GM12878 (cell line): ENCODE measurements at regions not wholly inside any gene's neighbourhood (a gene's known extent, or its start where the extent isn't known, plus 50 kb on each side); places are given as distances from the start of the nearest gene placed in this dataset.

ENCODE experiments used
- ATAC-seq: fragments of 200-7000 bp; cut with Tn5 transposase; 3 replicates; pipeline ENCODE4 v1.9.1; 2020; ENCODE audit warnings: mild to moderate bottlenecking, moderate library complexity
- BruUV-seq: library from RNA; stranded (reverse); fragments of 400-500 nt; replicated peaks from 2 replicates; lab custom pipeline; 2021; lab: Mats Ljungman, UMichigan
- CTCF ChIA-PET: fragments of 300-600 bp; sonication (Branson Sonifier 250); formaldehyde crosslinking; extraction: SDS; loops from one replicate; lab custom pipeline; 2021; ENCODE audit warnings: inconsistent platforms; lab: Yijun Ruan, JAX
- POLR2A ChIA-PET: fragments of 350-600 bp; formaldehyde crosslinking; extraction: SDS; loops from one replicate; lab custom pipeline; 2021; ENCODE audit warnings: inconsistent platforms; lab: Charles Lee
- RAD21 ChIA-PET: fragments of 300-600 bp; sonication (Branson Sonifier 250); formaldehyde crosslinking; loops from one replicate; lab custom pipeline; 2023; ENCODE audit warnings: antibody characterized with exemption; ENCODE audit not compliant: unreplicated experiment; lab: Charles Lee
- SMC1A ChIA-PET: fragments of 300-600 bp; sonication (Branson Sonifier 250); formaldehyde crosslinking; loops from one replicate; lab custom pipeline; 2023; ENCODE audit not compliant: unreplicated experiment, uncharacterized antibody; lab: Charles Lee
- DNase-seq: peaks from one replicate; pipeline ENCODE4 v3.0.0-alpha.2; 2011; ENCODE audit warnings: low read depth, low spot score
- FAIRE-seq: peaks from 3 replicates; lab custom pipeline; 2011; peaks lifted over from hg19 to GRCh38; lab: Jason Lieb, UNC
- H2AFZ ChIP-seq: 2 replicates; pipeline ENCODE4 v1.6.0; 2011; ENCODE audit warnings: low read depth, low read length, control low read depth; ENCODE audit not compliant: control insufficient read depth
- H3K27ac ChIP-seq: 2 replicates; pipeline ENCODE4 v1.5.1; 2011; ENCODE audit warnings: control low read depth; ENCODE audit not compliant: control insufficient read depth, insufficient read depth
- H3K27me3 ChIP-seq, 2 experiments: replicated peaks in 1 of 2; 2 replicates each; pipeline versions ENCODE4 v1.6.0 to v1.6.1; 2011; ENCODE audit warnings: low read length in 1 of 2; ENCODE audit not compliant: control insufficient read depth in 2 of 2, insufficient read depth in 2 of 2
- H3K36me3 ChIP-seq, 2 experiments: 2 replicates each; pipeline ENCODE4 v1.5.1; 2011; ENCODE audit warnings: low read length in 1 of 2; ENCODE audit not compliant: control insufficient read depth in 2 of 2, insufficient read depth in 2 of 2
- H3K4me1 ChIP-seq: 2 replicates; pipeline ENCODE4 v1.6.1; 2011; ENCODE audit warnings: mild to moderate bottlenecking, low read length, moderate library complexity, mixed read lengths; ENCODE audit not compliant: control insufficient read depth, insufficient read depth
- H3K4me2 ChIP-seq: 2 replicates; pipeline ENCODE4 v1.6.0; 2011; ENCODE audit warnings: control low read depth; ENCODE audit not compliant: control insufficient read depth, insufficient read depth
- H3K4me3 ChIP-seq: fragments of 200-600 bp; sonication (generic); 2 replicates; pipeline ENCODE4 v1.5.1; 2016
- H3K79me2 ChIP-seq: 2 replicates; pipeline ENCODE4 v1.6.0; 2011; ENCODE audit warnings: low read length; ENCODE audit not compliant: control insufficient read depth, insufficient read depth
- H3K9ac ChIP-seq: 2 replicates; pipeline ENCODE4 v1.8.0; 2011; ENCODE audit warnings: low read length, control low read depth, mixed read lengths; ENCODE audit not compliant: control insufficient read depth, insufficient read depth
- H3K9me3 ChIP-seq: replicated peaks from 3 replicates; pipeline ENCODE4 v1.5.1; 2011; ENCODE audit warnings: mild to moderate bottlenecking, low read length; ENCODE audit not compliant: control insufficient read depth, insufficient read depth
- H4K20me1 ChIP-seq: 2 replicates; pipeline ENCODE4 v1.6.0; 2011; ENCODE audit not compliant: control insufficient read depth, insufficient read depth
- BHLHE40 ChIP-seq, 2 experiments: fragments of 450-650 bp in 1 of 2; IDR thresholded peaks; 2 replicates each; pipeline ENCODE4 v1.6.1; 2011 to 2017; ENCODE audit warnings: low read depth in 2 of 2, borderline replicate concordance in 1 of 2, improper control_type of control experiment in 1 of 2, low read length in 1 of 2, mild to moderate bottlenecking in 1 of 2
- CBX3 ChIP-seq: fragments of 200-600 bp; sonication (generic); IDR thresholded peaks from 2 replicates; pipeline ENCODE4 v1.6.1; 2016; ENCODE audit warnings: low read depth, borderline replicate concordance
- GABPA ChIP-seq: IDR thresholded peaks from 2 replicates; pipeline ENCODE4 v1.6.1; 2014; ENCODE audit warnings: antibody characterized with exemption, low read depth, mild to moderate bottlenecking, inconsistent platforms
- GATAD2B ChIP-seq: fragments of 450-650 bp; conservative IDR thresholded peaks from 2 replicates; pipeline ENCODE4 v1.6.1; 2017; ENCODE audit warnings: low read depth, mild to moderate bottlenecking, moderate library complexity
- NR2F1 ChIP-seq: fragments of 450-650 bp; conservative IDR thresholded peaks from 2 replicates; pipeline ENCODE4 v1.6.1; 2017; ENCODE audit warnings: mild to moderate bottlenecking
- NRF1 ChIP-seq: conservative IDR thresholded peaks from 2 replicates; pipeline ENCODE4 v1.6.1; 2011; ENCODE audit warnings: mild to moderate bottlenecking, low read depth, low read length, improper control_type of control experiment
- POLR2AphosphoS5 ChIP-seq: IDR thresholded peaks from 2 replicates; pipeline ENCODE4 v1.6.1; 2011; ENCODE audit warnings: mild to moderate bottlenecking, low read length, inconsistent platforms
- POU2F2 ChIP-seq: IDR thresholded peaks from 3 replicates; pipeline ENCODE4 v1.6.1; 2011; ENCODE audit warnings: low read depth, mild to moderate bottlenecking, low read length, borderline replicate concordance
- SIN3A ChIP-seq: IDR thresholded peaks from 2 replicates; pipeline ENCODE4 v1.6.1; 2012; ENCODE audit warnings: low read depth, low read length, improper control_type of control experiment
- SMARCA5 ChIP-seq: fragments of 450-650 bp; IDR thresholded peaks from 2 replicates; pipeline ENCODE4 v1.6.1; 2017; ENCODE audit warnings: mild to moderate bottlenecking
- STAT1 ChIP-seq: fragments of 450-650 bp; conservative IDR thresholded peaks from 2 replicates; pipeline ENCODE4 v1.6.1; 2014; ENCODE audit warnings: antibody characterized with exemption, mild to moderate bottlenecking
- WRNIP1 ChIP-seq: IDR thresholded peaks from 2 replicates; pipeline ENCODE4 v1.6.1; 2011; ENCODE audit warnings: low read depth, low read length, improper control_type of control experiment, borderline replicate concordance
- WGBS: methylation state at CpG from one replicate; pipeline ENCODE4 v1.1.6; 2016; ENCODE audit warnings: low lambda C conversion rate; ENCODE audit not compliant: insufficient replicate concordance, insufficient coverage; ENCODE audit errors: missing lambda C conversion rate; 5-methylcytosine and 5-hydroxymethylcytosine counted together
- in situ Hi-C: fragments of 300-500 bp; cut with MboI; formaldehyde crosslinking; loops from 9 replicates; pipeline ENCODE4 v1.14.3; 2018; ENCODE audit warnings: mixed read lengths
- intact Hi-C: fragments of 100-400 bp; cut with micrococcal nuclease; formaldehyde crosslinking; loops from one replicate; pipeline ENCODE4 v1.14.2; 2022; ENCODE audit not compliant: unreplicated experiment
- TF ChIP-seq, protein P1 (sequence below): IDR thresholded peaks from 2 replicates; pipeline ENCODE4 v1.6.1; 2012; ENCODE audit warnings: low read depth, low read length, improper control_type of control experiment
- TF ChIP-seq, protein P2 (sequence below): fragments of 450-650 bp; IDR thresholded peaks from 2 replicates; pipeline ENCODE4 v1.6.1; 2016; ENCODE audit warnings: mild to moderate bottlenecking
- TF ChIP-seq, protein P3 (sequence below): fragments of 450-650 bp; IDR thresholded peaks from 2 replicates; pipeline ENCODE4 v1.6.1; 2017; ENCODE audit warnings: borderline replicate concordance

DNA sequence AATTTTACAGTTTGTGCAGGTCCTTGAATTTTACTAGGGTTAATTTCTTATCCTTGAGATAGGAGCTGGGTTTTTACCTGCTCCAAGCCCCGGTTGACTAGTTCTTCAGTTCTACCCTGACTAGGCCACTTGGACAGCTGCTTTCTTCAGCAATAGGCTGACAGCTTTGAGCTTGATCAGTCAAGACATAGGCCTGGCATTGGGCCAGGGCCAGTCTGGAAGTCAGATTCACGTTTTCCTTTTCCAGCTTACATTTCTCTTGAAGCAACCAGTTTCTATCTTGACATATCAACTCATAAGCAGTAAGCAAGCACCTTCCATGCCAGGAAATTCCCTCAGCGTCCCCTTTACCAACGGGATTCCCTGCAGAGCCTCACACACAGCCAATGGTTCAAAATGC is 63.7 kb upstream of the AJAP1 start:
- RAD21 ChIA-PET: no interaction called here
- in situ Hi-C loops (no loop called here), intact Hi-C loops (no loop called here)
- POLR2A ChIA-PET: no interaction called here
- TF ChIP-seq NR2F1: no peak
- TF ChIP-seq STAT1: no peak
- TF ChIP-seq POLR2AphosphoS5: no peak
- Histone ChIP-seq H4K20me1 (no peaks in the 10 kb centered on the region), H2AFZ (no peak overlapping the region), H3K27ac (no peak overlapping the region), H3K79me2 (no peaks in the 10 kb centered on the region), H3K27me3 (no peaks in the 10 kb centered on the region), H3K36me3 (no peaks in the 10 kb centered on the region), H3K4me1 (no peaks in the 10 kb centered on the region), H3K4me2 (no peak overlapping the region), H3K9me3 (no peaks in the 10 kb centered on the region), H3K4me3 (no peak overlapping the region), H3K9ac (no peak overlapping the region)
- FAIRE-seq (no peak), DNase-seq (no peak), ATAC-seq (no peak)
- BruUV-seq: no TSS peak
- SMC1A ChIA-PET: no interaction called here
- CTCF ChIA-PET: no interaction called here
- 2% methylated on average over 4 of the region's 4 CpGs for WGBS

DNA sequence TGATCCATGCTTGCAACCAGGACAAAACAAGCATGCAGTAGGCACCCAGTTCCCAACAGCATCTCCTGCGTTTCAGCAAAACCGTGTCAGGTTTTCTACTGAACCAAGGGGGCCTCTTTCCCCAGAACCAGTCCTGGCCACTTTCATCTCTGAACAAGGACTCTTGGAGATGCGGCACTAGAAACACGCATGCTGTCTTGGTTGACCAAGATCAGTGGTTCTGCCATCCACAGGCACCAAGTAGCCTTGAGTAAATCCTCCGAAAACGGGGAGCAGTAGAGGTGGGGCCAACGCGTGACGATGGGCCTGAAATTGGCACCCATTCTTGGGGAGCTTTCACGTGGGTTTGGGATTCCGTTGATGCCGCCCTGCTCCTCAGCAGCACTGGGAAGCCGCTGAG is 62.5 kb upstream of the AJAP1 start:
- Histone ChIP-seq H3K4me3 (no peak overlapping the region), H3K9me3 (no peaks in the 10 kb centered on the region), H3K79me2 (no peaks in the 10 kb centered on the region), H3K9ac (no peak overlapping the region), H4K20me1 (no peaks in the 10 kb centered on the region), H3K36me3 (no peaks in the 10 kb centered on the region), H3K4me1 (no peaks in the 10 kb centered on the region), H2AFZ (no peak overlapping the region), H3K27ac (no peak overlapping the region), H3K27me3 (no peaks in the 10 kb centered on the region), H3K4me2 (no peak overlapping the region)
- no TSS peak for BruUV-seq
- no peak for FAIRE-seq
- RAD21 ChIA-PET: no interaction called here
- 55% methylated on average over 13 of the region's 13 CpGs for WGBS
- CTCF ChIA-PET: no interaction called here
- in situ Hi-C loops (no loop called here), intact Hi-C loops (no loop called here)
- TF ChIP-seq WRNIP1: no peak
- no peak for TF ChIP-seq POU2F2
- TF ChIP-seq CBX3: no peak
- TF ChIP-seq SIN3A: no peak
- no peak for TF ChIP-seq GABPA
- TF ChIP-seq, protein P1, sequence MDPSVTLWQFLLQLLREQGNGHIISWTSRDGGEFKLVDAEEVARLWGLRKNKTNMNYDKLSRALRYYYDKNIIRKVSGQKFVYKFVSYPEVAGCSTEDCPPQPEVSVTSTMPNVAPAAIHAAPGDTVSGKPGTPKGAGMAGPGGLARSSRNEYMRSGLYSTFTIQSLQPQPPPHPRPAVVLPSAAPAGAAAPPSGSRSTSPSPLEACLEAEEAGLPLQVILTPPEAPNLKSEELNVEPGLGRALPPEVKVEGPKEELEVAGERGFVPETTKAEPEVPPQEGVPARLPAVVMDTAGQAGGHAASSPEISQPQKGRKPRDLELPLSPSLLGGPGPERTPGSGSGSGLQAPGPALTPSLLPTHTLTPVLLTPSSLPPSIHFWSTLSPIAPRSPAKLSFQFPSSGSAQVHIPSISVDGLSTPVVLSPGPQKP: no peak
- TF ChIP-seq BHLHE40 (IDR thresholded peaks at IDR 0.05; ENCODE audit: borderline replicate concordance in 1 of 2, low read depth in 2 of 2, low read length in 1 of 2): no peak
- no peak for TF ChIP-seq GATAD2B
- TF ChIP-seq NRF1: no peak
- no peak for TF ChIP-seq SMARCA5
- TF ChIP-seq, protein P2, sequence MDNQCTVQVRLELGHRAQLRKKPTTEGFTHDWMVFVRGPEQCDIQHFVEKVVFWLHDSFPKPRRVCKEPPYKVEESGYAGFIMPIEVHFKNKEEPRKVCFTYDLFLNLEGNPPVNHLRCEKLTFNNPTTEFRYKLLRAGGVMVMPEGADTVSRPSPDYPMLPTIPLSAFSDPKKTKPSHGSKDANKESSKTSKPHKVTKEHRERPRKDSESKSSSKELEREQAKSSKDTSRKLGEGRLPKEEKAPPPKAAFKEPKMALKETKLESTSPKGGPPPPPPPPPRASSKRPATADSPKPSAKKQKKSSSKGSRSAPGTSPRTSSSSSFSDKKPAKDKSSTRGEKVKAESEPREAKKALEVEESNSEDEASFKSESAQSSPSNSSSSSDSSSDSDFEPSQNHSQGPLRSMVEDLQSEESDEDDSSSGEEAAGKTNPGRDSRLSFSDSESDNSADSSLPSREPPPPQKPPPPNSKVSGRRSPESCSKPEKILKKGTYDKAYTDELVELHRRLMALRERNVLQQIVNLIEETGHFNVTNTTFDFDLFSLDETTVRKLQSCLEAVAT: no peak
- TF ChIP-seq, protein P3, sequence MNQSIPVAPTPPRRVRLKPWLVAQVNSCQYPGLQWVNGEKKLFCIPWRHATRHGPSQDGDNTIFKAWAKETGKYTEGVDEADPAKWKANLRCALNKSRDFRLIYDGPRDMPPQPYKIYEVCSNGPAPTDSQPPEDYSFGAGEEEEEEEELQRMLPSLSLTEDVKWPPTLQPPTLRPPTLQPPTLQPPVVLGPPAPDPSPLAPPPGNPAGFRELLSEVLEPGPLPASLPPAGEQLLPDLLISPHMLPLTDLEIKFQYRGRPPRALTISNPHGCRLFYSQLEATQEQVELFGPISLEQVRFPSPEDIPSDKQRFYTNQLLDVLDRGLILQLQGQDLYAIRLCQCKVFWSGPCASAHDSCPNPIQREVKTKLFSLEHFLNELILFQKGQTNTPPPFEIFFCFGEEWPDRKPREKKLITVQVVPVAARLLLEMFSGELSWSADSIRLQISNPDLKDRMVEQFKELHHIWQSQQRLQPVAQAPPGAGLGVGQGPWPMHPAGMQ: no peak
- SMC1A ChIA-PET: no interaction called here
- POLR2A ChIA-PET: no interaction called here
- no peak for DNase-seq
- no peak for ATAC-seq
